ENCODE measurements at regions not wholly inside any gene's neighbourhood (a gene's known extent, or its start where the extent isn't known, plus 50 kb on each side); places are given as distances from the start of the nearest gene placed in this dataset.

GRCh38 chr1:106459418-106459817 lies 597.1 kb upstream of the PRMT6 start:
- TF ChIP-seq, protein P1, sequence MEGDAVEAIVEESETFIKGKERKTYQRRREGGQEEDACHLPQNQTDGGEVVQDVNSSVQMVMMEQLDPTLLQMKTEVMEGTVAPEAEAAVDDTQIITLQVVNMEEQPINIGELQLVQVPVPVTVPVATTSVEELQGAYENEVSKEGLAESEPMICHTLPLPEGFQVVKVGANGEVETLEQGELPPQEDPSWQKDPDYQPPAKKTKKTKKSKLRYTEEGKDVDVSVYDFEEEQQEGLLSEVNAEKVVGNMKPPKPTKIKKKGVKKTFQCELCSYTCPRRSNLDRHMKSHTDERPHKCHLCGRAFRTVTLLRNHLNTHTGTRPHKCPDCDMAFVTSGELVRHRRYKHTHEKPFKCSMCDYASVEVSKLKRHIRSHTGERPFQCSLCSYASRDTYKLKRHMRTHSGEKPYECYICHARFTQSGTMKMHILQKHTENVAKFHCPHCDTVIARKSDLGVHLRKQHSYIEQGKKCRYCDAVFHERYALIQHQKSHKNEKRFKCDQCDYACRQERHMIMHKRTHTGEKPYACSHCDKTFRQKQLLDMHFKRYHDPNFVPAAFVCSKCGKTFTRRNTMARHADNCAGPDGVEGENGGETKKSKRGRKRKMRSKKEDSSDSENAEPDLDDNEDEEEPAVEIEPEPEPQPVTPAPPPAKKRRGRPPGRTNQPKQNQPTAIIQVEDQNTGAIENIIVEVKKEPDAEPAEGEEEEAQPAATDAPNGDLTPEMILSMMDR (IDR thresholded peaks at IDR 0.05; ENCODE audit: borderline replicate concordance): no peak

DNA sequence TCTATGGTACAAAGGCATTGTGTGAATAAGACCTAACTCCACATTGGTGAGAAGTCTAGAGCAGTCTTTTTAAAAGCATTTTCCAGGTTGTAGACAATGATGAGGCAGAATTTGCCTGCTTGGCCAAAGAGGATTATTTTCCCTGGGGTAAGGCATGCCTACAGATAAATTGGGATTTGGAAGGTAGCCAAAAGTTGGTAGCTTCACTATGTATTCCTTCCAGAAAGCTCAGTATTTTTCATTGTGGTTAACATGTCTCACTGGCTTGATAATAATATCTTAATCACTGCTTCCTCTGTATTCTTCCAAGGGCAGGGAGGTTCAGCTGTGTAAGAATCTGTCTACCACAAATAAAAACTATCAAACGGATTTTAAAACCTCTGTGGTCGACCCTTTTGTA lies 590.8 kb upstream of the PRMT6 start:
- TF ChIP-seq, protein P1 (IDR thresholded peaks at IDR 0.05; ENCODE audit: borderline replicate concordance): no peak
- DNase-seq: no peak
- H3K4me3 ChIP-seq: no peak overlapping the region
- no peaks in the 10 kb centered on the region for H3K4me1 ChIP-seq
- no peaks in the 10 kb centered on the region for H3K27me3 ChIP-seq (ENCODE audit: low read depth)
- intact Hi-C loops (cut with micrococcal nuclease): no loop called here
- H3K9me3 ChIP-seq (replicated peaks): peaks cover 51% of the 10 kb centered on the region
- H3K36me3 ChIP-seq: no peaks in the 10 kb centered on the region
- no peak overlapping the region for H3K27ac ChIP-seq (replicated peaks)

More at GRCh38 chr1:106459418-106459817, 597.1 kb upstream of the PRMT6 start:
- Histone ChIP-seq H3K27me3 (ENCODE audit: low read depth) (no peaks in the 10 kb centered on the region), H3K9me3 (replicated peaks) (peaks cover 3% of the 10 kb centered on the region), H3K4me3 (no peak overlapping the region), H3K27ac (replicated peaks) (no peak overlapping the region), H3K36me3 (no peaks in the 10 kb centered on the region), H3K4me1 (no peaks in the 10 kb centered on the region)
- no peak for DNase-seq
- intact Hi-C loops (cut with micrococcal nuclease): no loop called here

DNA sequence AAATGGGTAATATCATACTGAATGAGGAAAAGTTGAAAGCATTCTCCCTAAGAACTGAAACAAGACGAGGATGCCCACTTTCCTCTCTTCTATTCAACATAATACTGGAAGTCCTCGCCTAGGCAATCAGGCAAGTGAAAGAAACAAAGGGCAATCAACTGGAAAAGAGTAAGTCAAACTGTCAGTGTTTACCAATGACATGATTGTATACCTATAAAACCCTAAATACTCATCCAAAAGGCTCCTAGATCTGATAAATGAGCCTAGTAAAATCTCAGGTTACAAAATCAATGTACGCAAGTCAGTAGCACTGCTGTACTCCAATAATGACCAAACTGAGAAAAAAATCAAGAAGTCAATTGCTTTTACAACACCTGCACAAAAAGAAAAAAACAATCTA lies 575.8 kb upstream of the PRMT6 start:
- intact Hi-C loops (cut with micrococcal nuclease): no loop called here
- H3K36me3 ChIP-seq: no peaks in the 10 kb centered on the region
- H3K27me3 ChIP-seq (ENCODE audit: low read depth): no peaks in the 10 kb centered on the region
- no peak overlapping the region for H3K27ac ChIP-seq (replicated peaks)
- TF ChIP-seq, protein P1 (IDR thresholded peaks at IDR 0.05; ENCODE audit: borderline replicate concordance): no peak
- no peak overlapping the region for H3K4me3 ChIP-seq
- DNase-seq: no peak
- H3K9me3 ChIP-seq (replicated peaks): peaks cover 73% of the 10 kb centered on the region
- no peaks in the 10 kb centered on the region for H3K4me1 ChIP-seq

DNA sequence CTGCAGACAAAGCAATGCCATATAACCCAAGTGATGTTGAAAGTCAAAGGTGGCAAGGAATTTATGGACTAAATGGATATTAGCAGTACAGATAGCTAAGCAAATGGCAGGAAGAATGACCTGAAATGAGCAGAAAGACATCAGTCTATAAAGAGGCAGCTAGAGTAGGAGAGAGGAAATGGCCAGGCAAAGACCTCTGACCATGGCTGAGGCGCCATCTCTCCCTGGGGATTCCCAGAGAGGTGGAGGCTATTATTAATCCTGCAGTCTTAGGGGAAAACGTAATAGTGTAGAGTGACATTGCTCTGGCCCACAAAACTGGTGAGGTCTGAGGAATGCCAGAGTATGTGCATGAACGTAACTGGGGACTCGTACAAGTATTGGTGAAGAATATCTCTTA lies 563.6 kb upstream of the PRMT6 start:
- Histone ChIP-seq H3K27ac (replicated peaks) (no peak overlapping the region), H3K36me3 (no peaks in the 10 kb centered on the region), H3K4me1 (no peaks in the 10 kb centered on the region), H3K27me3 (ENCODE audit: low read depth) (no peaks in the 10 kb centered on the region), H3K9me3 (replicated peaks) (no peaks in the 10 kb centered on the region), H3K4me3 (no peak overlapping the region)
- intact Hi-C loops (cut with micrococcal nuclease): no loop called here
- no peak for DNase-seq
- TF ChIP-seq, protein P1 (IDR thresholded peaks at IDR 0.05; ENCODE audit: borderline replicate concordance): no peak

- no peaks in the 10 kb centered on the region for H3K27me3 ChIP-seq (ENCODE audit: low read depth)
- intact Hi-C loops (cut with micrococcal nuclease): no loop called here
- no peaks in the 10 kb centered on the region for H3K36me3 ChIP-seq
- no peak overlapping the region for H3K27ac ChIP-seq (replicated peaks)
- H3K4me3 ChIP-seq: no peak overlapping the region
- no peaks in the 10 kb centered on the region for H3K4me1 ChIP-seq
- TF ChIP-seq, protein P1 (IDR thresholded peaks at IDR 0.05; ENCODE audit: borderline replicate concordance): no peak
- no peak for DNase-seq
- H3K9me3 ChIP-seq (replicated peaks): no peaks in the 10 kb centered on the region
Observed at GRCh38 chr1:106494646-106495045, 561.8 kb upstream of the PRMT6 start.

- no peak for DNase-seq
- TF ChIP-seq, protein P1 (IDR thresholded peaks at IDR 0.05; ENCODE audit: borderline replicate concordance): no peak
- Histone ChIP-seq H3K27ac (replicated peaks) (no peak overlapping the region), H3K36me3 (no peaks in the 10 kb centered on the region), H3K4me1 (no peaks in the 10 kb centered on the region), H3K4me3 (no peak overlapping the region), H3K9me3 (replicated peaks) (no peaks in the 10 kb centered on the region), H3K27me3 (ENCODE audit: low read depth) (no peaks in the 10 kb centered on the region)
- intact Hi-C loops (cut with micrococcal nuclease): no loop called here
Observed at GRCh38 chr1:106498238-106498637, 558.2 kb upstream of the PRMT6 start.

Data from left ventricle myocardium inferior (tissue), 1 donor.